NCI-H1694 treated with DMSO at 0.1 percent for 48 hours (cell line): ENCODE measurements at regions not wholly inside any gene's neighbourhood (a gene's known extent, or its start where the extent isn't known, plus 50 kb on each side); places are given as distances from the start of the nearest gene placed in this dataset.
"Not testable (repeated sequence)": the region's sequence is repeated elsewhere in the genome, so short reads cannot be mapped to it uniquely, and the experiment has no call there.

Source experiments
- DNase-seq: peaks from one replicate; lab custom pipeline; 2025; lab: John Stamatoyannopoulos, UW

- DNase-seq = not testable (repeated sequence)
Measured at GRCh38 chr16:58983181-58983965, 249.3 kb upstream of the GOT2 start.

- no peak for DNase-seq
Measured at GRCh38 chr16:58970775-58971174, 236.7 kb upstream of the GOT2 start.

- no peak for DNase-seq
Measured at GRCh38 chr16:58963479-58963878, 229.4 kb upstream of the GOT2 start.

GRCh38 chr16:58962811-58963210 is 228.7 kb upstream of the GOT2 start:
- DNase-seq = no peak

- no peak for DNase-seq
Measured at GRCh38 chr16:58960484-58960883, 226.4 kb upstream of the GOT2 start.

GRCh38 chr16:58960034-58960433 is 225.9 kb upstream of the GOT2 start:
- no peak for DNase-seq

GRCh38 chr16:58958749-58959148 is 224.6 kb upstream of the GOT2 start:
- no peak for DNase-seq

- DNase-seq = no peak
Measured at GRCh38 chr16:58948244-58948643, 214.1 kb upstream of the GOT2 start.

GRCh38 chr16:58940609-58941008 is 206.5 kb upstream of the GOT2 start:
- DNase-seq = no peak

GRCh38 chr16:58938811-58939210 is 204.7 kb upstream of the GOT2 start:
- DNase-seq = no peak

GRCh38 chr16:58937661-58938060 is 203.5 kb upstream of the GOT2 start:
- no peak for DNase-seq

GRCh38 chr16:58933186-58933585 is 199.1 kb upstream of the GOT2 start:
- no peak for DNase-seq

GRCh38 chr16:58931436-58931835 is 197.3 kb upstream of the GOT2 start:
- DNase-seq = no peak

GRCh38 chr16:58923094-58923493 is 189.0 kb upstream of the GOT2 start:
- DNase-seq = no peak

- no peak for DNase-seq
Measured at GRCh38 chr16:58913456-58913855, 179.3 kb upstream of the GOT2 start.

- DNase-seq = no peak
Measured at GRCh38 chr16:58912571-58912970, 178.5 kb upstream of the GOT2 start.

GRCh38 chr16:58906981-58907715 is 173.0 kb upstream of the GOT2 start:
- DNase-seq = no peak

GRCh38 chr16:58904291-58904690 is 170.2 kb upstream of the GOT2 start:
- no peak for DNase-seq

- DNase-seq = no peak
Measured at GRCh38 chr16:58889516-58889915, 155.4 kb upstream of the GOT2 start.

GRCh38 chr16:58885528-58886170 is 151.5 kb upstream of the GOT2 start:
- no peak for DNase-seq

GRCh38 chr16:58884141-58884540 is 150.0 kb upstream of the GOT2 start:
- DNase-seq = no peak

GRCh38 chr16:58883131-58883530 is 149.0 kb upstream of the GOT2 start:
- no peak for DNase-seq

GRCh38 chr16:58882292-58882691 is 148.2 kb upstream of the GOT2 start:
- peak; percentile 1 for DNase-seq
